IMR-90 (cell line): ENCODE measurements at regions not wholly inside any gene's neighbourhood (a gene's known extent, or its start where the extent isn't known, plus 50 kb on each side); places are given as distances from the start of the nearest gene placed in this dataset.

Experiments used
- ATAC-seq: fragments of 200-7000 bp; cut with Tn5 transposase; 2 replicates; pipeline ENCODE4 v1.9.1; 2020; ENCODE audit warnings: low read depth, mild to moderate bottlenecking, moderate library complexity
- BruUV-seq: library from RNA; stranded (reverse); fragments of 400-500 nt; replicated peaks from 2 replicates; lab custom pipeline; 2021; lab: Mats Ljungman, UMichigan
- CTCF ChIA-PET: fragments of 300-600 bp; formaldehyde crosslinking; extraction: SDS; loops from one replicate; lab custom pipeline; 2021; ENCODE audit warnings: antibody characterized with exemption; lab: Yijun Ruan, JAX
- POLR2A ChIA-PET: fragments of 300-600 bp; sonication (Branson Sonifier 250); formaldehyde crosslinking; loops from one replicate; lab custom pipeline; 2022; ENCODE audit warnings: antibody characterized with exemption; ENCODE audit not compliant: unreplicated experiment; lab: Charles Lee
- DNase-seq: peaks from one replicate; pipeline ENCODE4 v3.0.0; 2013
- H2AFZ ChIP-seq: replicated peaks from 2 replicates; pipeline ENCODE3; 2013; ENCODE audit warnings: low read length, mild to moderate bottlenecking; ENCODE audit not compliant: poor library complexity
- H2AK5ac ChIP-seq: 2 replicates; pipeline ENCODE4 v1.6.1; 2013; ENCODE audit warnings: low read depth, low read length, inconsistent platforms
- H2AK9ac ChIP-seq: replicated peaks from 2 replicates; pipeline ENCODE3; 2013; ENCODE audit warnings: mild to moderate bottlenecking, low read depth, low read length, moderate library complexity; ENCODE audit not compliant: poor library complexity
- H2BK120ac ChIP-seq: 2 replicates; pipeline ENCODE4 v1.6.1; 2013; ENCODE audit warnings: low read depth, low read length, inconsistent platforms
- H2BK15ac ChIP-seq: 3 replicates; pipeline ENCODE4 v1.6.1; 2013; ENCODE audit warnings: low read depth, low read length, inconsistent platforms
- H2BK20ac ChIP-seq: 2 replicates; pipeline ENCODE4 v1.6.1; 2013; ENCODE audit warnings: low read depth, mild to moderate bottlenecking, inconsistent platforms, low read length, moderate library complexity
- H2BK5ac ChIP-seq: 2 replicates; pipeline ENCODE4 v1.6.1; 2013; ENCODE audit warnings: mild to moderate bottlenecking, low read depth, low read length, inconsistent platforms; ENCODE audit not compliant: poor library complexity, severe bottlenecking
- H3K14ac ChIP-seq: replicated peaks from 2 replicates; pipeline ENCODE4 v1.6.1; 2013; ENCODE audit warnings: low read depth, low read length, inconsistent platforms
- H3K18ac ChIP-seq: 2 replicates; pipeline ENCODE4 v1.6.1; 2013; ENCODE audit warnings: low read depth, low read length, control low read depth
- H3K23ac ChIP-seq: 2 replicates; pipeline ENCODE4 v1.6.1; 2013; ENCODE audit warnings: low read depth, low read length, inconsistent platforms
- H3K27ac ChIP-seq: 2 replicates; pipeline ENCODE4 v1.5.1; 2013; ENCODE audit warnings: mild to moderate bottlenecking, control low read depth, low read length; ENCODE audit not compliant: insufficient read depth
- H3K27me3 ChIP-seq: 2 replicates; pipeline ENCODE4 v1.6.1; 2013; ENCODE audit warnings: low read length; ENCODE audit not compliant: control insufficient read depth, insufficient read depth
- H3K36me3 ChIP-seq: 2 replicates; pipeline ENCODE4 v1.6.1; 2013; ENCODE audit warnings: low read length, mixed read lengths; ENCODE audit not compliant: control insufficient read depth, insufficient read depth
- H3K4ac ChIP-seq: 2 replicates; pipeline ENCODE4 v1.6.1; 2013; ENCODE audit warnings: low read depth, low read length, inconsistent platforms
- H3K4me1 ChIP-seq: 2 replicates; pipeline ENCODE4 v1.6.1; 2013; ENCODE audit warnings: low read length, mixed read lengths; ENCODE audit not compliant: control insufficient read depth, insufficient read depth
- H3K4me2 ChIP-seq: 2 replicates; pipeline ENCODE4 v1.6.1; 2013; ENCODE audit warnings: low read depth, mild to moderate bottlenecking, control low read depth, low read length, moderate library complexity
- H3K4me3 ChIP-seq: 2 replicates; pipeline ENCODE4 v1.5.1; 2013; ENCODE audit warnings: low read depth, mild to moderate bottlenecking, control low read depth, low read length, moderate library complexity; ENCODE audit not compliant: insufficient read depth
- H3K56ac ChIP-seq: 2 replicates; pipeline ENCODE4 v1.6.1; 2013; ENCODE audit warnings: low read length, inconsistent platforms; ENCODE audit not compliant: insufficient read depth; ENCODE audit errors: extremely low read depth
- H3K79me1 ChIP-seq, 2 experiments: 2 replicates each; pipeline ENCODE4 v1.6.1; 2013; ENCODE audit warnings: low read length in 2 of 2, inconsistent platforms in 1 of 2, low read depth in 1 of 2
- H3K9ac ChIP-seq: 2 replicates; pipeline ENCODE4 v1.6.1; 2013; ENCODE audit warnings: low read depth, low read length, control low read depth
- H3K9me1 ChIP-seq: 2 replicates; pipeline ENCODE4 v1.6.1; 2013; ENCODE audit warnings: low read length, inconsistent platforms; ENCODE audit not compliant: insufficient read depth
- H3K9me3 ChIP-seq: 2 replicates; pipeline ENCODE4 v1.6.1; 2013; ENCODE audit warnings: low read length; ENCODE audit not compliant: control insufficient read depth, insufficient read depth
- H4K20me1 ChIP-seq: 2 replicates; pipeline ENCODE4 v1.6.1; 2013; ENCODE audit warnings: low read length, inconsistent platforms; ENCODE audit not compliant: insufficient read depth
- H4K5ac ChIP-seq: 2 replicates; pipeline ENCODE4 v1.6.1; 2013; ENCODE audit warnings: mild to moderate bottlenecking, low read depth, low read length, control low read depth
- H4K8ac ChIP-seq, 2 experiments: 2 replicates each; pipeline ENCODE4 v1.6.1; 2013; ENCODE audit warnings: low read depth in 2 of 2, low read length in 2 of 2, control low read depth in 1 of 2, inconsistent platforms in 1 of 2
- H4K91ac ChIP-seq: 2 replicates; pipeline ENCODE4 v1.6.1; 2013; ENCODE audit warnings: low read depth, low read length, inconsistent platforms; ENCODE audit not compliant: insufficient read depth
- BHLHE40 ChIP-seq: fragments of 150-350 bp; IDR thresholded peaks from 2 replicates; pipeline ENCODE4 v1.6.1; 2016; ENCODE audit warnings: mild to moderate bottlenecking, low read depth, low read length
- CEBPB ChIP-seq: IDR thresholded peaks from 2 replicates; pipeline ENCODE4 v1.6.1; 2012; ENCODE audit warnings: low read depth, low read length, improper control_type of control experiment
- CHD1 ChIP-seq: IDR thresholded peaks from 2 replicates; pipeline ENCODE4 v1.6.1; 2012; ENCODE audit warnings: low read depth, low read length, improper control_type of control experiment
- CTCF ChIP-seq: conservative IDR thresholded peaks from 2 replicates; pipeline ENCODE4 v1.5.1; 2012; ENCODE audit warnings: mild to moderate bottlenecking, low read depth, low read length, improper control_type of control experiment
- ELK1 ChIP-seq: fragments of 150-350 bp; IDR thresholded peaks from 2 replicates; pipeline ENCODE4 v1.6.1; 2016; ENCODE audit warnings: low read depth, mild to moderate bottlenecking, low read length, moderate library complexity, borderline replicate concordance
- MAZ ChIP-seq: IDR thresholded peaks from 2 replicates; pipeline ENCODE4 v1.6.1; 2012; ENCODE audit warnings: low read depth, mild to moderate bottlenecking, low read length, improper control_type of control experiment, moderate library complexity, borderline replicate concordance
- MXI1 ChIP-seq: IDR thresholded peaks from 2 replicates; pipeline ENCODE4 v1.6.1; 2012; ENCODE audit warnings: low read depth, mild to moderate bottlenecking, low read length, moderate library complexity, borderline replicate concordance
- NFE2L2 ChIP-seq: fragments of 150-350 bp; IDR thresholded peaks from 2 replicates; pipeline ENCODE4 v1.6.1; 2016; ENCODE audit warnings: low read depth, mild to moderate bottlenecking, low read length
- RFX5 ChIP-seq: IDR thresholded peaks from 2 replicates; pipeline ENCODE4 v1.8.0; 2012; ENCODE audit warnings: low read depth, mild to moderate bottlenecking, low read length, moderate library complexity
- USF2 ChIP-seq: fragments of 150-350 bp; IDR thresholded peaks from 2 replicates; pipeline ENCODE4 v1.6.1; 2017; ENCODE audit warnings: mild to moderate bottlenecking, antibody characterized with exemption, low read length, low read depth
- WGBS, 2 experiments: methylation state at CpG; one replicate each; pipeline versions ENCODE4 v1.1.5 to v1.1.7; 2013; ENCODE audit warnings: missing lambda C conversion rate in 2 of 2; ENCODE audit not compliant: insufficient read length in 1 of 2; ENCODE audit errors: extremely low coverage in 2 of 2; 5-methylcytosine and 5-hydroxymethylcytosine counted together
- dilution Hi-C: fragments of 300-500 bp; cut with HindIII; formaldehyde crosslinking; loops from one replicate; pipeline ENCODE4 v1.14.3; 2018; ENCODE audit warnings: low sequenced_read_pairs; ENCODE audit not compliant: unreplicated experiment
- in situ Hi-C: fragments of 300-500 bp; cut with MboI; formaldehyde crosslinking; loops from 3 replicates; pipeline ENCODE4 v1.14.3; 2019; ENCODE audit warnings: low sequenced_read_pairs, inconsistent platforms, mixed read lengths
- intact Hi-C: fragments of 100-400 bp; cut with micrococcal nuclease; formaldehyde crosslinking; loops from 2 replicates; pipeline ENCODE4 v1.10.0; 2022

GRCh38 chr1:47682786-47683350, 245.0 kb downstream of the FOXD2 start:
- CTCF ChIA-PET, result no interaction called here
- Histone ChIP-seq H2AK9ac (no peak overlapping the region), H4K20me1 (no peaks in the 10 kb centered on the region), H3K27me3 (no peaks in the 10 kb centered on the region), H2AFZ (no peak overlapping the region), H3K9me3 (no peaks in the 10 kb centered on the region), H3K14ac (no peak overlapping the region), H3K4me3 (no peak overlapping the region), H3K4ac (no peak overlapping the region), H3K9me1 (no peaks in the 10 kb centered on the region), H2BK20ac (no peak overlapping the region), H3K27ac (no peak overlapping the region), H3K36me3 (no peaks in the 10 kb centered on the region), H4K8ac (no peak overlapping the region), H3K18ac (no peak overlapping the region), H4K91ac (no peak overlapping the region), H3K79me1 (no peaks in the 10 kb centered on the region), H3K4me2 (no peak overlapping the region), H2BK15ac (no peak overlapping the region), H2BK120ac (no peak overlapping the region), H3K56ac (no peak overlapping the region), H3K23ac (no peak overlapping the region), H2BK5ac (no peak overlapping the region), H2AK5ac (no peak overlapping the region), H3K4me1 (no peaks in the 10 kb centered on the region), H3K9ac (no peak overlapping the region), H4K5ac (no peak overlapping the region)
- ATAC-seq, result no peak
- TF ChIP-seq MAZ (no peak), CEBPB (no peak), CTCF (no peak), MXI1 (no peak), RFX5 (no peak), BHLHE40 (no peak), NFE2L2 (no peak), CHD1 (no peak), USF2 (no peak), ELK1 (no peak)
- DNase-seq, result no peak
- no TSS peak for BruUV-seq
- POLR2A ChIA-PET, result no interaction called here
- dilution Hi-C loops, result no loop called here
- intact Hi-C loops, result no loop called here
- WGBS, 2 experiments, result no CpG with 5 or more reads among the region's 6 CpGs
- in situ Hi-C loops, result no loop called here
